PFSK-1 (cell line): ENCODE measurements at regions not wholly inside any gene's neighbourhood (a gene's known extent, or its start where the extent isn't known, plus 50 kb on each side); places are given as distances from the start of the nearest gene placed in this dataset.

Source experiments
- POLR2AphosphoS5 ChIP-seq: IDR thresholded peaks from 2 replicates; pipeline ENCODE4 v1.6.1; 2012; ENCODE audit warnings: low read depth, mild to moderate bottlenecking, control low read depth, low read length, moderate library complexity
- REST ChIP-seq, 2 experiments: IDR thresholded peaks; 2 replicates each; pipeline versions ENCODE4 v1.6.1 to v1.8.0; 2011 to 2012; ENCODE audit warnings: low read depth in 2 of 2, low read length in 2 of 2, control low read depth in 1 of 2, inconsistent platforms in 1 of 2, mild to moderate bottlenecking in 1 of 2, moderate library complexity in 1 of 2; ENCODE audit not compliant: insufficient read depth in 1 of 2
- TAF1 ChIP-seq: IDR thresholded peaks from 2 replicates; pipeline ENCODE4 v1.6.1; 2012; ENCODE audit warnings: low read length, control low read depth, borderline replicate concordance; ENCODE audit not compliant: insufficient read depth

GRCh38 chr3:152969557-152970300 is 134.8 kb downstream of the P2RY1 start:
- no peak for TF ChIP-seq TAF1
- TF ChIP-seq REST (IDR thresholded peaks at IDR 0.05; ENCODE audit: insufficient read depth in 1 of 2, low read depth in 2 of 2, low read length in 2 of 2): no peak
- TF ChIP-seq POLR2AphosphoS5: no peak
